T-cell (primary cell): ENCODE measurements at regions not wholly inside any gene's neighbourhood (a gene's known extent, or its start where the extent isn't known, plus 50 kb on each side); places are given as distances from the start of the nearest gene placed in this dataset.
"Not testable (repeated sequence)": the region's sequence is repeated elsewhere in the genome, so short reads cannot be mapped to it uniquely, and the experiment has no call there.

Experiments
- ATAC-seq, 4 experiments: fragments of 200-7000 bp in 3 of 4; fragments of 150-1000 bp in 1 of 4; cut with Tn5 transposase; replicated peaks in 1 of 4; 1 replicate in 3 of 4; 2 replicates in 1 of 4; pipeline ENCODE4 v1.10.0; 2021; ENCODE audit warnings: moderate library complexity in 3 of 4, mild to moderate bottlenecking in 2 of 4, moderate number of reproducible peaks in 1 of 4
- CTCF ChIA-PET, 2 donors: fragments of 300-600 bp; sonication (Branson Sonifier 250); formaldehyde crosslinking; loops; one replicate each; lab custom pipeline; 2022; ENCODE audit warnings: antibody characterized with exemption in 2 of 2; lab: Charles Lee
- POLR2A ChIA-PET, 2 donors: fragments of 300-600 bp; sonication (Branson Sonifier 250); formaldehyde crosslinking; loops; one replicate each; lab custom pipeline; 2022; ENCODE audit warnings: antibody characterized with exemption in 2 of 2; lab: Charles Lee
- DNase-seq, 35 experiments: peaks; one replicate each; pipeline versions ENCODE4 v3.0.0 to v3.0.0-alpha.2; 2013 to 2023
- H3K27ac ChIP-seq: one replicate; pipeline ENCODE4 v1.5.1; 2013; ENCODE audit warnings: low read length
- H3K27me3 ChIP-seq, 2 experiments: replicated peaks in 1 of 2; 1 replicate in 1 of 2; 2 replicates in 1 of 2; pipeline versions ENCODE4 v1.6.1 to v1.7.0; 2013; ENCODE audit warnings: low read length in 1 of 2, mixed read lengths in 1 of 2; ENCODE audit not compliant: control insufficient read depth in 2 of 2, insufficient read depth in 2 of 2; ENCODE audit errors: extremely low read depth in 1 of 2
- H3K36me3 ChIP-seq, 2 donors: 1 replicate in 1 of 2; 2 replicates in 1 of 2; pipeline versions ENCODE4 v1.6.1 to v1.7.0; 2013; ENCODE audit warnings: low read length in 1 of 2; ENCODE audit not compliant: control insufficient read depth in 2 of 2, insufficient read depth in 1 of 2; ENCODE audit errors: extremely low read depth in 1 of 2
- H3K4me1 ChIP-seq, 2 experiments: 1 replicate in 1 of 2; 2 replicates in 1 of 2; pipeline versions ENCODE4 v1.6.1 to v1.7.0; 2013; ENCODE audit warnings: low read length in 2 of 2, mixed read lengths in 1 of 2; ENCODE audit not compliant: insufficient read depth in 2 of 2, control insufficient read depth in 1 of 2; ENCODE audit errors: extremely low read depth in 1 of 2
- H3K4me3 ChIP-seq, 2 donors: 1 replicate in 1 of 2; 2 replicates in 1 of 2; pipeline versions ENCODE4 v1.5.1 to v1.7.0; 2013; ENCODE audit warnings: mild to moderate bottlenecking in 2 of 2, low read length in 1 of 2, moderate library complexity in 1 of 2; ENCODE audit not compliant: control insufficient read depth in 1 of 2; ENCODE audit errors: extremely low read depth in 1 of 2
- H3K9me3 ChIP-seq: 2 replicates; pipeline ENCODE4 v1.7.0; 2013
- H3K27ac Mint-ChIP-seq, 2 donors: one replicate each; pipeline ENCODE4 v1.8.0; 2020 to 2021; ENCODE audit warnings: mild to moderate bottlenecking in 2 of 2, mixed read lengths in 2 of 2
- H3K27me3 Mint-ChIP-seq, 2 donors: one replicate each; pipeline ENCODE4 v1.8.0; 2021 to 2022; ENCODE audit warnings: mixed read lengths in 2 of 2
- H3K36me3 Mint-ChIP-seq: one replicate; pipeline ENCODE4 v1.8.0; 2021; ENCODE audit warnings: mixed read lengths
- H3K4me1 Mint-ChIP-seq, 3 donors: one replicate each; pipeline ENCODE4 v1.8.0; 2020 to 2022; ENCODE audit warnings: mixed read lengths in 3 of 3, mild to moderate bottlenecking in 1 of 3
- H3K4me3 Mint-ChIP-seq, 3 donors: one replicate each; pipeline ENCODE4 v1.8.0; 2020 to 2022; ENCODE audit warnings: mild to moderate bottlenecking in 3 of 3, mixed read lengths in 3 of 3, moderate library complexity in 3 of 3
- H3K9me3 Mint-ChIP-seq, 3 donors: one replicate each; pipeline ENCODE4 v1.8.0; 2020 to 2022; ENCODE audit warnings: mixed read lengths in 3 of 3
- WGBS: methylation state at CpG from one replicate; pipeline ENCODE4 v1.1.5; 2013; ENCODE audit warnings: missing lambda C conversion rate; ENCODE audit not compliant: insufficient coverage; 5-methylcytosine and 5-hydroxymethylcytosine counted together

DNA sequence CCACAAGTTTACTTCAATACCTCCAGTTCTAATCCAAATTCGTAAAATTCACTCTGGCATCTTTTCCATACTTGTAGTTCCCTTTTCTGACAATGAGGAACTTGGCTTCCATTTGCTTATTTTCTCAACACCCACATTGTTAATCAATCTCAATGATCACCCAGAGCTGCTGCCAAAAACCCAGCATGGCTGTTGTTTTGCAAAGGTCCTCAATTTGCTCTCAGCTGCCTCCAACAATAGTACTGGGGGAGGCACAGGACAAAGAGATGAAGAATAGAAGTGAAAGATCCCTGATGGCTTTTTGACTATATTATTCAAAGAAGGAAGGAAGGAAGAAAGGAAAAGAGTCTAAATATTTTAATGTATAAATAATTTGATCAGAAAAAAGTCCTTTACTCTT is 847.8 kb downstream of the RAPGEF2 start:
- no peak for DNase-seq
- H3K27ac Mint-ChIP-seq, result no peak overlapping the region
- Histone ChIP-seq H3K27me3 (no peaks in the 10 kb centered on the region), H3K36me3 (no peaks in the 10 kb centered on the region), H3K4me1 (no peaks in the 10 kb centered on the region), H3K4me3 (no peak overlapping the region), H3K9me3 (no peaks in the 10 kb centered on the region), H3K27ac (no peak overlapping the region)
- H3K27me3 Mint-ChIP-seq, result no peaks in the 10 kb centered on the region
- CTCF ChIA-PET, result no interaction called here
- WGBS, result 0% methylated on average over 1 of the region's 1 CpG
- POLR2A ChIA-PET, result interaction anchor here in 1 of 2 donors (0.6 kb wide), 1 partner anchor 477 kb away, joined by 13 read pairs; no protein-coding TSS in a partner anchor
- no peaks in the 10 kb centered on the region for H3K4me1 Mint-ChIP-seq
- no peaks in the 10 kb centered on the region for H3K9me3 Mint-ChIP-seq
- no peak for ATAC-seq
- H3K4me3 Mint-ChIP-seq, result no peak overlapping the region
- no peaks in the 10 kb centered on the region for H3K36me3 Mint-ChIP-seq

- Histone ChIP-seq H3K36me3 (no peaks in the 10 kb centered on the region), H3K27me3 (no peaks in the 10 kb centered on the region), H3K9me3 (no peaks in the 10 kb centered on the region), H3K4me1 (no peaks in the 10 kb centered on the region), H3K27ac (no peak overlapping the region), H3K4me3 (no peak overlapping the region)
- CTCF ChIA-PET, result no interaction called here
- no peaks in the 10 kb centered on the region for H3K4me1 Mint-ChIP-seq
- H3K27me3 Mint-ChIP-seq, result no peaks in the 10 kb centered on the region
- POLR2A ChIA-PET, result no interaction called here
- WGBS, result 69% methylated on average over 3 of the region's 4 CpGs
- DNase-seq (no peak), ATAC-seq (no peak)
- H3K36me3 Mint-ChIP-seq, result no peaks in the 10 kb centered on the region
- peaks cover 2 to 10% (median 9%) of the 10 kb centered on the region in 3 donors for H3K9me3 Mint-ChIP-seq
- no peak overlapping the region for H3K27ac Mint-ChIP-seq
- H3K4me3 Mint-ChIP-seq, result no peak overlapping the region
These were observed 863.9 kb downstream of the RAPGEF2 start for GRCh38 chr4:159966746-159967145.

- H3K27ac Mint-ChIP-seq, CTCF ChIA-PET, ATAC-seq, H3K36me3 Mint-ChIP-seq, H3K4me3 ChIP-seq, DNase-seq, H3K4me1 Mint-ChIP-seq, H3K4me1 ChIP-seq, POLR2A ChIA-PET, H3K27ac ChIP-seq, H3K27me3 ChIP-seq, H3K4me3 Mint-ChIP-seq, H3K27me3 Mint-ChIP-seq, H3K9me3 ChIP-seq, H3K36me3 ChIP-seq: not testable (repeated sequence)
- WGBS, result no CpG with 5 or more reads among the region's 6 CpGs
- peaks cover 4 to 18% (median 12%) of the 10 kb centered on the region in 3 donors for H3K9me3 Mint-ChIP-seq
These were observed 874.1 kb downstream of the RAPGEF2 start for GRCh38 chr4:159976871-159977482.

DNA sequence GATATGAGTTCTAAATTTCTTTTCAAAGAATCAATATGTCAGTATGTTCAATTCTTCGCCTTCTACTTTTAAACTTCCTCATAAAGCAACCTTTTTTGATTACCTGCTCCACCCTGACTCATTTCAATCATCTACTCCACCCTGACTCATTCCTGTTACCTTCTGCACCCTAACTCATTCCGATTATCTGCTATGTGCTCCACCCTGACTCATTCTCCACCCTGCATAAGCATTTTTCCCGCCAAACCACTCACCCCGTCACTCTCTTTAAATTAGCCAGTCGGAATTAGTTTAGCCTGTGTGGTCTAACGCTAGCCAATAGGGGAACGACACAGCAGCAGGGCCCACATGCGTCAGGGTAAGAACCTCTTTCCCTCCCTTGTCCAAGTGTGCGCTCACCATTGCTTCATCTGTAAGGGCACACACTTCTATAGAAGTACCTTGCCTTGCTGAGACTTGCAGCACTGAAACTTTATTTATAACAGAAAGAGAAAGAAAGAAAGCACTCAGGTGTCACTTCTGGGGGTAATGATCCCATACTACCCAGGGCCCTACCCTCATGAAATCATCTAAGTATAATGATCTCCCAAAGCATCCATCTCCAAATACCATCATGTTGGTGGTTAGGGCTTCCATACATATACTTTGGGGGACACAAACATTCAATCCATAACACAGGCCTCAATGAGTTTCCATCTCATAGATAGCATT is 875.2 kb downstream of the RAPGEF2 start:
- Histone ChIP-seq H3K27me3 (no peaks in the 10 kb centered on the region), H3K36me3 (no peaks in the 10 kb centered on the region), H3K9me3 (no peaks in the 10 kb centered on the region), H3K4me3 (no peak overlapping the region), H3K4me1 (no peaks in the 10 kb centered on the region), H3K27ac (no peak overlapping the region)
- WGBS, result 84% methylated on average over 8 of the region's 9 CpGs
- POLR2A ChIA-PET, result no interaction called here
- peaks cover 4 to 9% (median 9%) of the 10 kb centered on the region in 3 donors for H3K9me3 Mint-ChIP-seq
- no peaks in the 10 kb centered on the region for H3K36me3 Mint-ChIP-seq
- H3K4me3 Mint-ChIP-seq, result no peak overlapping the region
- DNase-seq (no peak), ATAC-seq (no peak)
- H3K27me3 Mint-ChIP-seq, result no peaks in the 10 kb centered on the region
- H3K4me1 Mint-ChIP-seq, result no peaks in the 10 kb centered on the region
- CTCF ChIA-PET, result no interaction called here
- H3K27ac Mint-ChIP-seq, result no peak overlapping the region

- Histone ChIP-seq H3K9me3 (no peaks in the 10 kb centered on the region), H3K4me3 (no peak overlapping the region), H3K27me3 (no peaks in the 10 kb centered on the region), H3K36me3 (no peaks in the 10 kb centered on the region), H3K27ac (no peak overlapping the region), H3K4me1 (no peaks in the 10 kb centered on the region)
- no peak overlapping the region for H3K27ac Mint-ChIP-seq
- H3K9me3 Mint-ChIP-seq, result peaks cover 8 to 9% (median 9%) of the 10 kb centered on the region in 3 donors
- DNase-seq, result no peak
- ChIA-PET CTCF (no interaction called here), POLR2A (no interaction called here)
- H3K36me3 Mint-ChIP-seq, result no peaks in the 10 kb centered on the region
- 100% methylated on average over 1 of the region's 1 CpG for WGBS
- no peak overlapping the region for H3K4me3 Mint-ChIP-seq
- H3K27me3 Mint-ChIP-seq, result no peaks in the 10 kb centered on the region
- no peaks in the 10 kb centered on the region for H3K4me1 Mint-ChIP-seq
- ATAC-seq, result no peak
These were observed 876.5 kb downstream of the RAPGEF2 start for GRCh38 chr4:159979351-159979750.

DNA sequence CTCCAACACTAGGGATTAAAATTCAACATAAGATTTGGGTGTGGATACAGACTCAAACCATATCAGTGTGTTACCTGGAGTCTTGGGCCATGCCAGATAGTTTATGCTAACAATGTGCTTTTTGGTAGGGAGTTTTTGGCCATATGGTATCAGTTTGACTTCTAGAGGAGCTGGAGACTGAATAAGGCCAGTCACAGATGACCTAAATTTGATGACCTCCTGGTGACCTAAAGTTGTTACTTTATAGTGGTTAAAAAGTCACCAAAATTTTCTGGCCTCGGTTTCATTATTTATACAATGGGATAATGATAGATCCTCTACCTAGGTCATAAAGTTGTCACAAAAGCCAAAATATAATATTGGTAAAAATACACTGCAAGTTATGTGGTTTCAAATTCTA is 877.1 kb downstream of the RAPGEF2 start:
- Mint-ChIP-seq H3K9me3 (peaks cover 8 to 9% (median 9%) of the 10 kb centered on the region in 3 donors), H3K4me1 (no peaks in the 10 kb centered on the region), H3K27ac (no peak overlapping the region), H3K4me3 (no peak overlapping the region), H3K27me3 (no peaks in the 10 kb centered on the region), H3K36me3 (no peaks in the 10 kb centered on the region)
- H3K27me3 ChIP-seq, result no peaks in the 10 kb centered on the region
- no peak for DNase-seq
- ChIA-PET CTCF (interaction anchor here in 1 of 2 donors (0.6 kb wide), 1 partner anchor 674 kb away, joined by 3 read pairs; no protein-coding TSS in a partner anchor), POLR2A (no interaction called here)
- ATAC-seq, result no peak
- no peaks in the 10 kb centered on the region for H3K4me1 ChIP-seq
- no peaks in the 10 kb centered on the region for H3K36me3 ChIP-seq
- no peak overlapping the region for H3K4me3 ChIP-seq
- no peaks in the 10 kb centered on the region for H3K9me3 ChIP-seq
- WGBS, result no CpG with 5 or more reads among the region's 1 CpG
- no peak overlapping the region for H3K27ac ChIP-seq
